CD14-positive monocyte (primary cell): ENCODE measurements at regions not wholly inside any gene's neighbourhood (a gene's known extent, or its start where the extent isn't known, plus 50 kb on each side); places are given as distances from the start of the nearest gene placed in this dataset.

Experiments
- DNase-seq, 3 donors: peaks; one replicate each; pipeline ENCODE4 v3.0.0-alpha.2; 2011 to 2022
- H2AFZ ChIP-seq: 2 replicates; pipeline ENCODE4 v1.6.0; 2012; ENCODE audit warnings: mild to moderate bottlenecking, low read depth, low read length, inconsistent platforms; ENCODE audit not compliant: insufficient read depth, poor library complexity, severe bottlenecking
- H3K27ac ChIP-seq, 2 donors: 1 replicate in 1 of 2; 2 replicates in 1 of 2; pipeline ENCODE4 v1.5.1; 2012 to 2013; ENCODE audit warnings: low read length in 2 of 2, control low read depth in 1 of 2, inconsistent platforms in 1 of 2, low read depth in 1 of 2, mild to moderate bottlenecking in 1 of 2
- H3K27me3 ChIP-seq, 2 donors: one replicate each; pipeline versions ENCODE4 v1.6.0 to v1.6.1; 2011 to 2013; ENCODE audit warnings: low read length in 2 of 2; ENCODE audit not compliant: control insufficient read depth in 2 of 2, insufficient read depth in 2 of 2
- H3K36me3 ChIP-seq, 2 donors: replicated peaks in 1 of 2; 1 replicate in 1 of 2; 2 replicates in 1 of 2; pipeline versions ENCODE4 v1.5.1 to v1.6.1; 2012 to 2013; ENCODE audit warnings: low read length in 2 of 2, control low read depth in 1 of 2, inconsistent platforms in 1 of 2, mild to moderate bottlenecking in 1 of 2; ENCODE audit not compliant: insufficient read depth in 2 of 2, control insufficient read depth in 1 of 2
- H3K4me1 ChIP-seq, 2 donors: 1 replicate in 1 of 2; 2 replicates in 1 of 2; pipeline versions ENCODE4 v1.5.1 to v1.6.1; 2012 to 2013; ENCODE audit warnings: low read length in 2 of 2, control low read depth in 1 of 2, inconsistent platforms in 1 of 2, mild to moderate bottlenecking in 1 of 2, moderate library complexity in 1 of 2; ENCODE audit not compliant: insufficient read depth in 2 of 2, control insufficient read depth in 1 of 2
- H3K4me2 ChIP-seq: replicated peaks from 2 replicates; pipeline ENCODE3; 2012; ENCODE audit warnings: low read length, moderate library complexity, mild to moderate bottlenecking; ENCODE audit not compliant: poor library complexity, severe bottlenecking; ENCODE audit errors: extremely low read depth
- H3K4me3 ChIP-seq, 3 experiments: fragments of 200-600 bp in 1 of 3; sonication (generic) in 1 of 3; replicated peaks in 1 of 3; 1 replicate in 2 of 3; 2 replicates in 1 of 3; pipeline ENCODE4 v1.5.1; 2011 to 2013; ENCODE audit warnings: low read length in 3 of 3, mild to moderate bottlenecking in 3 of 3, control low read depth in 2 of 3, low read depth in 2 of 3, inconsistent platforms in 1 of 3, moderate library complexity in 1 of 3
- H3K79me2 ChIP-seq: 2 replicates; pipeline ENCODE4 v1.6.0; 2012; ENCODE audit warnings: mild to moderate bottlenecking, control low read depth, inconsistent platforms, low read length, moderate library complexity; ENCODE audit not compliant: insufficient read depth
- H3K9ac ChIP-seq: 2 replicates; pipeline ENCODE4 v1.6.0; 2017; ENCODE audit warnings: low read length, mild to moderate bottlenecking; ENCODE audit not compliant: insufficient read depth, poor library complexity, severe bottlenecking
- H3K9me3 ChIP-seq, 2 donors: replicated peaks in 1 of 2; 1 replicate in 1 of 2; 2 replicates in 1 of 2; pipeline versions ENCODE4 v1.5.1 to v1.6.1; 2012 to 2013; ENCODE audit warnings: low read length in 2 of 2, control low read depth in 1 of 2; ENCODE audit not compliant: control insufficient read depth in 1 of 2, insufficient read depth in 1 of 2
- H4K20me1 ChIP-seq: 2 replicates; pipeline ENCODE4 v1.6.0; 2012; ENCODE audit warnings: mild to moderate bottlenecking, low read length, control low read depth, moderate library complexity; ENCODE audit not compliant: insufficient read depth
- H3K27ac Mint-ChIP-seq, 7 donors: one replicate each; pipeline ENCODE4 v1.8.0; 2020; ENCODE audit warnings: mild to moderate bottlenecking in 7 of 7, mixed read lengths in 7 of 7, moderate library complexity in 6 of 7, inconsistent platforms in 2 of 7
- H3K27me3 Mint-ChIP-seq, 3 donors: one replicate each; pipeline ENCODE4 v1.8.0; 2021 to 2022; ENCODE audit warnings: low read depth in 3 of 3, mild to moderate bottlenecking in 3 of 3, mixed read lengths in 3 of 3, moderate library complexity in 3 of 3, inconsistent platforms in 1 of 3
- H3K36me3 Mint-ChIP-seq, 2 donors: one replicate each; pipeline ENCODE4 v1.8.0; 2020; ENCODE audit warnings: mixed read lengths in 2 of 2, inconsistent platforms in 1 of 2, mild to moderate bottlenecking in 1 of 2
- H3K4me1 Mint-ChIP-seq: one replicate; pipeline ENCODE4 v1.8.0; 2020; ENCODE audit warnings: mild to moderate bottlenecking, mixed read lengths
- H3K4me3 Mint-ChIP-seq, 2 donors: one replicate each; pipeline ENCODE4 v1.8.0; 2020; ENCODE audit warnings: mild to moderate bottlenecking in 2 of 2, mixed read lengths in 2 of 2, moderate library complexity in 1 of 2
- H3K9me3 Mint-ChIP-seq, 7 donors: one replicate each; pipeline ENCODE4 v1.8.0; 2020 to 2022; ENCODE audit warnings: mixed read lengths in 7 of 7, mild to moderate bottlenecking in 6 of 7, moderate library complexity in 6 of 7, inconsistent platforms in 2 of 7
- CTCF ChIP-seq: fragments of 200-600 bp; IDR thresholded peaks from one replicate; pipeline ENCODE4 v1.8.0; 2022; ENCODE audit warnings: antibody characterized with exemption, mild to moderate bottlenecking
- WGBS: methylation state at CpG from one replicate; pipeline ENCODE4 v1.1.5; 2013; ENCODE audit warnings: missing lambda C conversion rate; ENCODE audit not compliant: insufficient coverage; 5-methylcytosine and 5-hydroxymethylcytosine counted together
- intact Hi-C, 2 donors: fragments of 100-400 bp; cut with micrococcal nuclease; formaldehyde crosslinking; loops; one replicate each; pipeline versions ENCODE4 v1.15.0 to v1.15.1; 2023

DNA sequence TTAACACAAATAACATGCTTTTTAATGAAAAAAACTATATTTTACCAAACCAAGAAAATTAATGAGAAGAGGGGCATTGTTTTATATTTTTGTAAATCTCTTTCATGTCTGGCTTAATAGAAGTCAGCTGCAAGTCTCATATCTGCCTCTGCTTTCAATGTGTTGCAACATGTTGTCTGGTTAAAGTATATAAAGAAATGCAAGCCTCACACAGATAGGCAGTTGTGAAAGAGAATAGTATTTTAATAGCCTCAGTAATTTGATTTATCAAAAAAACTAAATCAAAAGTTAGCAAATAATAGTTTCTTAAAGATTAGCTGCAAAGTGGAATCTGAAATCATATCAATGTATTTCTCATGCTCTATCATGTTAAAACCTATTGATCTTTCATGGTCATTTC is 52.9 kb upstream of the NCOA1 start:
- Histone ChIP-seq H3K79me2 (no peaks in the 10 kb centered on the region), H3K9ac (no peak overlapping the region), H3K4me2 (no peak overlapping the region), H4K20me1 (no peaks in the 10 kb centered on the region), H3K27me3 (no peaks in the 10 kb centered on the region), H3K27ac (no peak overlapping the region), H3K9me3 (no peaks in the 10 kb centered on the region), H3K36me3 (no peaks in the 10 kb centered on the region), H3K4me3 (no peak overlapping the region), H3K4me1 (no peaks in the 10 kb centered on the region), H2AFZ (no peak overlapping the region)
- peaks cover 0 to 3% (median 0%) of the 10 kb centered on the region in 3 donors for H3K27me3 Mint-ChIP-seq
- H3K4me3 Mint-ChIP-seq, result no peak overlapping the region
- no peak overlapping the region for H3K27ac Mint-ChIP-seq
- peaks cover 19% of the 10 kb centered on the region for H3K4me1 Mint-ChIP-seq
- H3K9me3 Mint-ChIP-seq, result no peaks in the 10 kb centered on the region
- intact Hi-C loops, result no loop called here
- TF ChIP-seq CTCF, result no peak
- DNase-seq, result no peak
- no peaks in the 10 kb centered on the region for H3K36me3 Mint-ChIP-seq

GRCh38 chr2:24435391-24436316 is 55.4 kb upstream of the NCOA1 start:
- H3K79me2 ChIP-seq, result no peaks in the 10 kb centered on the region
- no peak overlapping the region for H3K4me3 ChIP-seq
- 74% methylated on average over 10 of the region's 13 CpGs for WGBS
- peak overlapping the region; percentile 50 for H2AFZ ChIP-seq
- Mint-ChIP-seq H3K36me3 (no peaks in the 10 kb centered on the region), H3K4me1 (peaks cover 37% of the 10 kb centered on the region), H3K9me3 (no peaks in the 10 kb centered on the region), H3K27ac (peak overlapping the region in 1 of 7 donors; percentile 38), H3K4me3 (no peak overlapping the region), H3K27me3 (peaks cover 0 to 3% (median 0%) of the 10 kb centered on the region in 3 donors)
- H3K9me3 ChIP-seq, result no peaks in the 10 kb centered on the region
- intact Hi-C loops, result no loop called here
- no peaks in the 10 kb centered on the region for H4K20me1 ChIP-seq
- H3K36me3 ChIP-seq, result no peaks in the 10 kb centered on the region
- H3K9ac ChIP-seq, result no peak overlapping the region
- H3K27me3 ChIP-seq, result no peaks in the 10 kb centered on the region
- H3K27ac ChIP-seq, result no peak overlapping the region
- no peak for DNase-seq
- TF ChIP-seq CTCF, result no peak
- peaks cover 5 to 6% of the 10 kb centered on the region in 2 donors for H3K4me1 ChIP-seq
- no peak overlapping the region for H3K4me2 ChIP-seq
